GM18502 (cell line): ENCODE measurements at regions not wholly inside any gene's neighbourhood (a gene's known extent, or its start where the extent isn't known, plus 50 kb on each side); places are given as distances from the start of the nearest gene placed in this dataset.
A peak's percentile ranks its signal among the peaks of the same experiment; 100 is the strongest.

Source experiments
- ATAC-seq: cut with Tn5 transposase; IDR thresholded peaks from one replicate; pipeline ENCODE4 v1.9.1; 2021; ENCODE audit warnings: mild to moderate bottlenecking; ENCODE audit not compliant: unreplicated experiment, poor library complexity

- no peak for ATAC-seq
These were observed 272.5 kb downstream of the DSEL start for GRCh38 chr18:67243799-67244587.

DNA sequence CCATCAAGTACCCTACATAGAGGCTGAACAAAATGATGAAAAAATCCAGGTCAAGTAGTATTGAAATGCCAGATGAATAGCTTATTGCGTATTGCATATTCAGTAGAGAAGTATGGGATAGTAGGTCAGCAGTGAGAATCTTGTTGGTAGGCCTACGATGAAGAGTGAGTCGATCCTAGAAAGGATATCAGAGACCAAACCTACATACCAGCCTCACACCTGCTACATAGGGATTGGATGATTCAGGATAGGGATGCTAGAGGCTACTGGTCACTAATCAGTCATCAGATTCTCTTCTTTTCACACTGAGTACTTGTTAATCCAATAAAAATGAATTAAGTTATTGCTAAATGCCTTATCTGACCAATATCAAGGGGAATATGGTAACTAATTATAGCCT is 274.5 kb downstream of the DSEL start:
- ATAC-seq: no peak

- no peak for ATAC-seq
These were observed 275.2 kb downstream of the DSEL start for GRCh38 chr18:67241299-67241698.

DNA sequence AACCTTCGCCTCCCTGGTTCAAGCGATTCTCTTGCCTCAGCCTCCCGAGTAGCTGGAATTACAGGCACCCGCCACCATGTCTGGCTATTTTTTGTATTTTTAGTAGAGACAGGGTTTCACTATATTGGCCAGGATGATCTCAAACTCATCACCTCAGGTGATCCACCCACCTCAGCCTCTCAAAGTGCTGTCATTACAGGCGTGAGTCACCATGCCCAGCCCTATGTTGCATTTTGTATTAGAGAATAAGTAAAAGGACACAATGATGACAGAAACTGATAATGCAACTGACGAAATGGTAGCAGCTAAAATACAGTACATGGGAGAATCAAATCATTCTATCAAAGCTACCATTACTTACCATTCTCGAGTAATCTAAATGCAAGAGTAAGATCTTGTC is 276.7 kb downstream of the DSEL start:
- ATAC-seq: no peak

DNA sequence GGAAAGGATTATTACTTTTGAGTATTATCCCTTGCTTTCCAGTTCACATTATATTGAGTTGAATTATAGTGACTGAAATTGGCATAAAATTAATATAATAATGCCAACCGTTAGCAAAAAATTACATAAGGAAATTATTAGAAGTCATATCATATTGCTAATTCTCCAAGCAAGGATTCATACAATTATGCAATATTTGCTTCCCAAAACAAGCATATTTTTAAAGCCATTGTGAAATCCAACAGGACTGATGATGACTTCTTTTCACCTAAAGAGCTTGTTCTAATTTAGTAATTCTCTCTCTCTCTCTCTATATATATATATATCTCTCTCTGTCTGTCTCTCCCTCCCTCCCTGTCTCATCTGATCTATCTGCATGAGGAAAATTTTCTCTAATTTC is 283.5 kb downstream of the DSEL start:
- ATAC-seq: no peak

DNA sequence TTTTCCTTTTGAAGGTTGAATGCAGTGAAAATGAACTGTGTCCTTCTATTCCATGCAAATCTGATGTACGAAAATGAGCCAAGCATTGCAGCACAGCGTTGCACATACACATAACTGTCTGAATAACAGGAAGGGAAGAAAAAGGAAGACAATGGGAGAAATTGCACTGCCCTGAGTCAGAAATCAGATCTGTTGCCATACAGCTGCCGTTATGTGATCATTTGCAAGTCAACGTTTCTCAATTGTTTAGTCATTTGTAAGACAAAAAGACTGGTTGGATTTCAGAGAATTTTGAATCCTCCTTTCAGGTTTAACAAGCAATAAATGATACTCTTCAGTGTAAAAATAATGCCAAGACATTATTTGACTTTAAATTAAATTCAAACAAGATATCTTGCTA is 284.1 kb downstream of the DSEL start:
- no peak for ATAC-seq

DNA sequence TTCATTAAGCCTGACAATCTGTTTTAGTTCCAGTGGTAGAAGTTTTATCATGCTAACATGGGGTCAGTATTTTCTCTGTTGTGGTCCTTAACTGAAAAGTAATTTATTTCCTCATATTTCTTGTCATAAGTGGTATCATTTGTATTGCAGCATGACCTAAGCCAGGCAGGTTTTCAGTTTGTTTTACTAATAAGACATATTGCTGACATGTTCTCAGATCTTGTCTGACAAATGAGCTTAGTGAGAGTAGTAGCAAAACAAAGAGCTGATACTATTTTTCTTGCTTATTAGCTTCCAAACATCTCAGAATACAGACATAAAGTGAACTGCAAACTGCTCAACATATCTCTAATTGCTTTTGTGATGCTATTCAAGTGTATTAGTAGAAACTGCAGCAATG is 293.6 kb downstream of the DSEL start:
- ATAC-seq: no peak

- ATAC-seq: no peak
These were observed 296.7 kb downstream of the DSEL start for GRCh38 chr18:67219821-67220220.

DNA sequence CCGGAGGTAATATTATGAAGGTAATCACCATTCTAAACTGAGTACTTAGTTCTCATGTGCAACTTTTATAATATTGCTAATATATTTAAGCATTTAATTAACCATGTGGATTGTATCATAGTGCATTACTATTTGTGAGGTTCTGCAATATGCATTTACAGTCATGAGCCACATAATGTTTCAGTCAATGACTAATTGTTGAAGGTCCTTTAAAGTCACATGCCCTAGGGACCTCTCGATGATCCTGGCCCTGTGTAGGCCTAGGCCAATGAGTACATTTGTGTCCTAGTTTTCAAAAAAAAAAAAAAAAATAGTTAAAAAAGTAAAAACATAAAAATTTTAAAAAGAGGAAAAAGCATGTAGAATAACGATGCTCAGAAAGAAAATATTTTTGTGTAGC is 298.0 kb downstream of the DSEL start:
- ATAC-seq: no peak

DNA sequence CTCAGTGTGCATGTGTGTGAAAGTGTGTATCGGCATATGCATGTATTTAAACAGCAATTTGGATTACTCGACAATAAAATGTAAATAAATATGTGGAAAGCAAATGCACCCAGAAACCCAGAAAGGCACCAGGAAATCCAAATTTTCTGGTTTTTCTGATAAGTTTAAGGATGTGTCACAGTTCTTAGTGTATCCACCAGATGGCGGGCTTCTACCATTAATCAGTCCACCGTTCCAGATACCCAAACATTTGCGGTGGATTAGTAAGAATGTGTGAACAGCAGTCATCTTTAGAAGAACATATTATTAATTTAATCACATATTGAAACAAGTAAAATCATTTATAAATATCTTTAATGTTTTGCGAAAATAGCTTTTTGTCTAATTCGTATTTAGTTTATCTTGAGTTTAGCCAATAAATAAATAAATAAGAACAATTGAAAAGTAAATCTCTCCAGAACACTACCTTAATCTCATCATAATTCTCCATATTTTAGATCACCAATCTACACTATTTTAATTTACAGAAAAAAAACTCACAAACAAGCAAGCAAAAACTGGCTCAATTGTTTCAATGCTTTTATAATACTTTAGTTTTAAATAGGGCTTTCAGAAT is 298.9 kb downstream of the DSEL start:
- peak; percentile 96 for ATAC-seq

DNA sequence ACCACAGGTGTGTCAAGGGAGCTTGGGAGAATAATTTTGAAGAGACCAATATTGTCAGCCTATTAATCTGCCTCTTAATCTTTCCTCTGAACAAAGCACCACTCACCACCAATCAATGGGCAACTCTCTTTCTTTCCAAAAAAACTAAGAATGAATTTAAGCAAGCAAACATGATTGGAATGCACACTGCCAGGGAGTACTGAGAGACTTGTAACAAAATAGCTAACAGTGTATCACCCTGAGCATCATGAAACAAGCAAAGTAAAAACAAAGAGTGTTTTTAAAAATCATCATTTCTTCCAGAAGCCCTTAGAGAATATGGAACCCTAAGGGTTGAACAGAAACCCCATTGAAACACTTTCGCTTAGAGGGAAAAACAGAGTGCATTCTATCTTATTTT is 299.7 kb downstream of the DSEL start:
- no peak for ATAC-seq

DNA sequence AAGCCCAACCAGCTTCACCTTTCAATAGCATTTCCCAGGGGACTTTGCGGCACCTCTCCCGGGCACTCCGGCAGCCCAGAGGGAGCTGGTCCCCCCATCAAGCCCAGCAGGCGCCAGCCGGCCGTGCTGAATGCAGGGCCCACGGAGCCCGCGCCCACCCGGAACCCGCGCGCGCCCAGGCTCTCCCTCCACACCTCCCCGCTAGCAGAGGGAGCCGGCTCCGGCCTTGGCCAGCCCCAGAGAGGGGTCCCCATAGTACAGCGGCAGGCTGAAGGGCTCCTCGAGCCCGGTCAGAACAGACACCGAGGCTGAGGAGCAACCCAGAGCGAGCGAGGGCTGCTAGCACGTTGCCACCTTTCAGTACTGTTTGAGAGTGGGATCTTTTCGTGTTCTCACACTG is 300.8 kb downstream of the DSEL start:
- ATAC-seq: no peak

DNA sequence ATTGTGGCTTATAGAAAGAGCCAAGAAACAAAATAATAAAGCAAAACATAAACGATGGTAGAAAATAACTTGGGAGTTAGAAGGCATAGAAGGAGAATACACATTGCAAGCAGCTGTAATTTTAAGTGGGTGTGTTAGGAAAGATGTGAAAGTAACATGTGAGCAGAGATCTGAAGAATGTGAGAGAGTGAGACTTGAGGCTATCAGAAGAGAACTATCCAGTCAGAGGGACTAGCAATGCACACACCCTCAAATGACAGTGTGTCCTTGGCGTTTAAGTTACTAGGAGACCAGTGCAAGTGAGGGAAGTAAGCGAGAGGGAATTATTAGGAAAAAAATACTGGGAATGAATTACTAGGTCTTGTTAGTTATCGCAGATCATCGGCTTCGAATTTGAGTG is 304.9 kb downstream of the DSEL start:
- no peak for ATAC-seq

GRCh38 chr18:67200665-67201064 is 315.9 kb downstream of the DSEL start:
- no peak for ATAC-seq

GRCh38 chr18:67199993-67200617 is 316.4 kb downstream of the DSEL start:
- peak; percentile 98 for ATAC-seq

DNA sequence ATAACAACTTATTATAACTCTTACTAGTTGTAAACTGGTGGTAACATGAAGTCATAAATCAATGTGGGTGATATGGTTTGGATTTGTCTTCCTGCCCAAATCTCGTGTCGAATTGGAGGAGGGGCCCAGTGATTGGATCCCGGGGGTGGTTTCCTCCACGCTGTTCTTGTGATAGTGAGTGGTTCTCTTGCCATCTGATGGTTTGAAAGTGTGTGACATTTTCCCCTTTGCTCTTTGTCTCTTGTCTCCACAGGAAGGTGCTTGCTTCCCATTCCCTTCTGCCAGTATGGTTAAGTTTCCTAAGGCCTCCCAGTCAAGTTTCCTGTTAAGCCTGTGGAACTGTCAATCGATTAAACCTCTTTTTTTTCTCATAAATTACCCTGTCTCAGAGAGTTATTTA is 321.6 kb downstream of the DSEL start:
- ATAC-seq: no peak

- no peak for ATAC-seq
These were observed 324.0 kb downstream of the DSEL start for GRCh38 chr18:67192535-67192934.

- no peak for ATAC-seq
These were observed 333.1 kb downstream of the DSEL start for GRCh38 chr18:67183398-67183797.

- no peak for ATAC-seq
These were observed 336.8 kb downstream of the DSEL start for GRCh38 chr18:67179726-67180125.

GRCh38 chr18:67159662-67160061 is 356.9 kb downstream of the DSEL start:
- ATAC-seq: no peak

GRCh38 chr18:67154979-67155378 is 361.5 kb downstream of the DSEL start:
- no peak for ATAC-seq

GRCh38 chr18:67151366-67151765 is 365.2 kb downstream of the DSEL start:
- no peak for ATAC-seq
